ENCODE measurements at regions not wholly inside any gene's neighbourhood (a gene's known extent, or its start where the extent isn't known, plus 50 kb on each side); places are given as distances from the start of the nearest gene placed in this dataset.

DNA sequence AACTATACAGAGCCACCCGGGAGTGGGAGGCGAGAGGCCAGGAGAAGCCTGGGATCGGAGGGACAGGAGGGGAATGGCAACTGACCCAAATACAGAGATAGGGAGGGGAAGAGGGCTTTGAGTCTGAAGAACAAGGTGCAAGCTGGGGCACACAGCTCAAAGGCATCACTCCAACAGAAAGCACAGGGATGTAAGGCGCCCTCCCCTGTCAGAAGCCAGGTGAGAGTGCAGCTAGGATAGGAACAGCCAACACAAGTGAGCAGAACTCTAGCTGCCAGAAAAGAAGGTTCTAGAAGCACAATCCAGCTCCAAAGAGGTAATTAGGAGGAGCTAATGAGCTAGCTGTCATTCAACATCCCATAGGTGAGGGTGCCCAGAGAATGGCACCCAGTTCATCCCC is 232.2 kb downstream of the DHX15 start:
- TF ChIP-seq, protein P1, sequence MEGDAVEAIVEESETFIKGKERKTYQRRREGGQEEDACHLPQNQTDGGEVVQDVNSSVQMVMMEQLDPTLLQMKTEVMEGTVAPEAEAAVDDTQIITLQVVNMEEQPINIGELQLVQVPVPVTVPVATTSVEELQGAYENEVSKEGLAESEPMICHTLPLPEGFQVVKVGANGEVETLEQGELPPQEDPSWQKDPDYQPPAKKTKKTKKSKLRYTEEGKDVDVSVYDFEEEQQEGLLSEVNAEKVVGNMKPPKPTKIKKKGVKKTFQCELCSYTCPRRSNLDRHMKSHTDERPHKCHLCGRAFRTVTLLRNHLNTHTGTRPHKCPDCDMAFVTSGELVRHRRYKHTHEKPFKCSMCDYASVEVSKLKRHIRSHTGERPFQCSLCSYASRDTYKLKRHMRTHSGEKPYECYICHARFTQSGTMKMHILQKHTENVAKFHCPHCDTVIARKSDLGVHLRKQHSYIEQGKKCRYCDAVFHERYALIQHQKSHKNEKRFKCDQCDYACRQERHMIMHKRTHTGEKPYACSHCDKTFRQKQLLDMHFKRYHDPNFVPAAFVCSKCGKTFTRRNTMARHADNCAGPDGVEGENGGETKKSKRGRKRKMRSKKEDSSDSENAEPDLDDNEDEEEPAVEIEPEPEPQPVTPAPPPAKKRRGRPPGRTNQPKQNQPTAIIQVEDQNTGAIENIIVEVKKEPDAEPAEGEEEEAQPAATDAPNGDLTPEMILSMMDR (IDR thresholded peaks at IDR 0.05) = no peak
- TF ChIP-seq EZH2phosphoT487 (IDR thresholded peaks at IDR 0.05) (no peak), EZH2 (IDR thresholded peaks at IDR 0.05) (no peak)

Data from neural progenitor cell (in vitro differentiated cells).